ENCODE measurements at regions not wholly inside any gene's neighbourhood (a gene's known extent, or its start where the extent isn't known, plus 50 kb on each side); places are given as distances from the start of the nearest gene placed in this dataset.

DNA sequence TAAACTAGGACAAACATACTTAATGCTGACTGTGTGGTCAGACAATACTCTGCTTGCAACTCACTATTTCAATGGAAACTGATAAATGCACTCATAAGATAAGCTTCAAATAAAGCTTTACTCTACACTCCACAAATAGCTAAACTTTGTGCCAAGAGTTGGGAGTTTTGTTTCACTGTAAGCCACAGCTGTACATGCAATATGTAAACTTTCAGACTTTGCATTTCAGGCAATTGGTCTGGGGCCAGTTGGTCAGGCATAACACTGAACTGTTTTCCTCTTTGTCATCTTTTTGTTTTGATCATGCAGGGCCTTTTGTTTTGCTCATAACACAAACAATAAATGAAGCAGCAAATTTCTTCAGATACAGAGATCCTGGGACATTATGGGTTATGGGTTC lies 426.2 kb downstream of the IPO8 start:
- H3K9me3 ChIP-seq = peaks cover 0 to 7% (median 0%) of the 10 kb centered on the region in 3 donors
- no peaks in the 10 kb centered on the region for H3K4me1 ChIP-seq
- no peak overlapping the region for H3K27ac ChIP-seq
- no peak for ATAC-seq
- H3K27me3 ChIP-seq = no peaks in the 10 kb centered on the region
- no peaks in the 10 kb centered on the region for H3K36me3 ChIP-seq
- TF ChIP-seq CTCF (IDR thresholded peaks at IDR 0.05) = no peak
- TF ChIP-seq POLR2A (IDR thresholded peaks at IDR 0.05) = no peak
- no peak overlapping the region for H3K4me3 ChIP-seq

- WGBS, 2 donors (ENCODE audit: low coverage in 1 of 2) = 100% methylated on average over 2 of the region's 2 CpGs
- no peaks in the 10 kb centered on the region for H3K27me3 ChIP-seq
- no peak for TF ChIP-seq CTCF (IDR thresholded peaks at IDR 0.05)
- TF ChIP-seq EP300 (IDR thresholded peaks at IDR 0.05) = no peak
- TF ChIP-seq POLR2A (IDR thresholded peaks at IDR 0.05) = no peak
- no peak for TF ChIP-seq POLR2AphosphoS5 (IDR thresholded peaks at IDR 0.05)
- no peaks in the 10 kb centered on the region for H3K36me3 ChIP-seq
- H3K4me3 ChIP-seq = no peak overlapping the region
- no peak overlapping the region for H3K27ac ChIP-seq
- no peak for ATAC-seq
- peaks cover 0 to 7% (median 0%) of the 10 kb centered on the region in 3 donors for H3K9me3 ChIP-seq
- H3K4me1 ChIP-seq = no peaks in the 10 kb centered on the region
Measured at GRCh38 chr12:30268041-30268440, 427.6 kb downstream of the IPO8 start.

GRCh38 chr12:30263434-30263833 lies 432.2 kb downstream of the IPO8 start:
- Histone ChIP-seq H3K4me3 (no peak overlapping the region), H3K36me3 (no peaks in the 10 kb centered on the region), H3K27me3 (no peaks in the 10 kb centered on the region), H3K27ac (no peak overlapping the region), H3K4me1 (no peaks in the 10 kb centered on the region), H3K9me3 (no peaks in the 10 kb centered on the region)
- ATAC-seq = no peak
- no peak for TF ChIP-seq POLR2A (IDR thresholded peaks at IDR 0.05)
- no peak for TF ChIP-seq CTCF (IDR thresholded peaks at IDR 0.05)
- no peak for TF ChIP-seq EP300 (IDR thresholded peaks at IDR 0.05)
- no peak for TF ChIP-seq POLR2AphosphoS5 (IDR thresholded peaks at IDR 0.05)
- WGBS, 2 donors (ENCODE audit: low coverage in 1 of 2) = 60% methylated on average over 1 of the region's 2 CpGs; no CpG with 5 or more reads in 1 of the 2 donors

- no peak for ATAC-seq
- Histone ChIP-seq H3K4me1 (no peaks in the 10 kb centered on the region), H3K4me3 (no peak overlapping the region), H3K9me3 (no peaks in the 10 kb centered on the region), H3K36me3 (no peaks in the 10 kb centered on the region), H3K27me3 (no peaks in the 10 kb centered on the region), H3K27ac (no peak overlapping the region)
- WGBS, 2 donors (ENCODE audit: low coverage in 1 of 2) = no CpG with 5 or more reads among the region's 1 CpG
- TF ChIP-seq POLR2A (IDR thresholded peaks at IDR 0.05) (no peak), EP300 (IDR thresholded peaks at IDR 0.05) (no peak), POLR2AphosphoS5 (IDR thresholded peaks at IDR 0.05) (no peak), CTCF (IDR thresholded peaks at IDR 0.05) (no peak)
Measured at GRCh38 chr12:30257618-30258017, 438.1 kb downstream of the IPO8 start.

DNA sequence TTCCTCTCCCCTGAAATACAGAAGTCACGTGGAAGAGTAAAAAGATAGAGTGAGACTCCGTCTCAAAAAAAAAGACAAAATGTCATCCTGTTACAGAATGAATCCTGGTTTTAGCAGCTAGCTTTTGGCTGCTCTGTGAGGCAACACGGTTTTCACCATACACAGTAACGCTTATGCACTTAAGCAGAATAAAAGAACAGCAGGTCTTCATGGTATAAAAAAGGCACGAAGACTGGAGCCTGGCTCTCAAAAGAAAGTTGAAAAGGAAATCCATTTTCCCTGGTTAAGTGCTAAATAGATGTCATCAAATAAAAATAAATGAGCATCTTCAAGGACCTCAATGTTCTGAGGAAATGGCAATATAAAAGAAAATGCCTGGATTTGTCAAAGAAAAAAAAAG lies 444.1 kb downstream of the IPO8 start:
- no peak for ATAC-seq
- TF ChIP-seq POLR2AphosphoS5 (IDR thresholded peaks at IDR 0.05) (no peak), EP300 (IDR thresholded peaks at IDR 0.05) (no peak), CTCF (IDR thresholded peaks at IDR 0.05) (no peak), POLR2A (IDR thresholded peaks at IDR 0.05) (no peak)
- 72 to 77% methylated on average over 5 of the region's 5 CpGs for WGBS, 2 donors (ENCODE audit: low coverage in 1 of 2)
- H3K27ac ChIP-seq = no peak overlapping the region
- no peaks in the 10 kb centered on the region for H3K36me3 ChIP-seq
- no peak overlapping the region for H3K4me3 ChIP-seq
- no peaks in the 10 kb centered on the region for H3K4me1 ChIP-seq
- no peaks in the 10 kb centered on the region for H3K27me3 ChIP-seq
- no peaks in the 10 kb centered on the region for H3K9me3 ChIP-seq

Measured in gastroesophageal sphincter (tissue), 4 donors.